ENCODE measurements at regions not wholly inside any gene's neighbourhood (a gene's known extent, or its start where the extent isn't known, plus 50 kb on each side); places are given as distances from the start of the nearest gene placed in this dataset.

DNA sequence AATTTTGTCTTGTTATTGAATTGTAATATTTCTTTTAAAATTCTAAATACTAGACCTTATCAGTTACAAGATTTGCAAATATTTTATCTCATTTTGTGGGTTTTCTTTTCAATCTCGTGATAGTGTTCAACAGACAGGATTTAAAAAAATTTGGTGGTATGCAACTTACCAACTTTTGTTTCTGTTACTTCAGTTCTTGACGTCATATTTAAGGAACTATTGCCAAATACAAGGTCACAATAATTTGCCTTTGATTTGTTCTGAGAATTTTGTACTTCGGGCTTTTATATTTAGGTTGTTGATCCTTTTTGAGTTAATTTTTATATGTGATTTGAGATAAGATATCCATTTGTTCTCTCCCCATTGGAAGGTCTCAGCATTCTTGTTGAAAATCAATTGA is 876.6 kb downstream of the DCDC2C start:
- intact Hi-C loops (cut with DNase I, micrococcal nuclease), result no loop called here
- TF ChIP-seq, protein P1, sequence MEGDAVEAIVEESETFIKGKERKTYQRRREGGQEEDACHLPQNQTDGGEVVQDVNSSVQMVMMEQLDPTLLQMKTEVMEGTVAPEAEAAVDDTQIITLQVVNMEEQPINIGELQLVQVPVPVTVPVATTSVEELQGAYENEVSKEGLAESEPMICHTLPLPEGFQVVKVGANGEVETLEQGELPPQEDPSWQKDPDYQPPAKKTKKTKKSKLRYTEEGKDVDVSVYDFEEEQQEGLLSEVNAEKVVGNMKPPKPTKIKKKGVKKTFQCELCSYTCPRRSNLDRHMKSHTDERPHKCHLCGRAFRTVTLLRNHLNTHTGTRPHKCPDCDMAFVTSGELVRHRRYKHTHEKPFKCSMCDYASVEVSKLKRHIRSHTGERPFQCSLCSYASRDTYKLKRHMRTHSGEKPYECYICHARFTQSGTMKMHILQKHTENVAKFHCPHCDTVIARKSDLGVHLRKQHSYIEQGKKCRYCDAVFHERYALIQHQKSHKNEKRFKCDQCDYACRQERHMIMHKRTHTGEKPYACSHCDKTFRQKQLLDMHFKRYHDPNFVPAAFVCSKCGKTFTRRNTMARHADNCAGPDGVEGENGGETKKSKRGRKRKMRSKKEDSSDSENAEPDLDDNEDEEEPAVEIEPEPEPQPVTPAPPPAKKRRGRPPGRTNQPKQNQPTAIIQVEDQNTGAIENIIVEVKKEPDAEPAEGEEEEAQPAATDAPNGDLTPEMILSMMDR (IDR thresholded peaks at IDR 0.05), result no peak
- Histone ChIP-seq H3K4me3 (no peak overlapping the region), H3K4me1 (ENCODE audit: low read depth) (no peaks in the 10 kb centered on the region), H3K36me3 (ENCODE audit: low read depth) (no peaks in the 10 kb centered on the region), H3K9me3 (peaks cover 64% of the 10 kb centered on the region)
- DNase-seq (no peak), ATAC-seq (no peak)

DNA sequence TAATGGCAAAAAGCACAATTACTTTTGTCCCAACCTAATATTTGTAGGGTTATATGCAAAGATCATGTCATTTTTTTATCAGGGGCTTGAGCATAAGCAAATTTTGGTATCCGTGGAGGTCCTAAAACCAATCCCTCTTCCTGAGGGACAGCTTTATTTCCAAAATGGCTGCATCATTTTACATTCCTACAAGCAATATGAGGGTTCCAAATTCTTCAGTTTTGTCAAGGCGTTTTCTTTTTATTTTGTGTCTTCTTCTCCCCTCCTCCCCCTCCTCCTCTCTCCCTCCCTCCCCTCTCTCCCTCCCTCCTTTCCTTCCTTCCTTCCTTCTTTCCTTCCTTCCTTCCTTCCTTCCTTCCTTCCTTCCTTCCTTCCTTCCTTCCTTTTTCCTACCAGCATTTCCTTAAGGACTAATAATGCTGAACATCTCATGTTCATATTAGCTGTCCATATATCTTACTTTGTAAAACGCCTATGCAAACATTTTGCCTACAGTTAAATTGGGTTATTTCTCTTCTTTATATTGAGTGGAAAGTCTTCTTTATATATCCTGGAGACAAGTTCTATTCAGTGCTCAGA is 881.8 kb downstream of the DCDC2C start:
- intact Hi-C loops (cut with DNase I, micrococcal nuclease), result no loop called here
- no peak for DNase-seq
- Histone ChIP-seq H3K4me1 (ENCODE audit: low read depth) (no peaks in the 10 kb centered on the region), H3K4me3 (no peak overlapping the region), H3K36me3 (ENCODE audit: low read depth) (no peaks in the 10 kb centered on the region), H3K9me3 (peaks cover 47% of the 10 kb centered on the region)
- ATAC-seq, result no peak
- TF ChIP-seq, protein P1 (IDR thresholded peaks at IDR 0.05), result no peak

DNA sequence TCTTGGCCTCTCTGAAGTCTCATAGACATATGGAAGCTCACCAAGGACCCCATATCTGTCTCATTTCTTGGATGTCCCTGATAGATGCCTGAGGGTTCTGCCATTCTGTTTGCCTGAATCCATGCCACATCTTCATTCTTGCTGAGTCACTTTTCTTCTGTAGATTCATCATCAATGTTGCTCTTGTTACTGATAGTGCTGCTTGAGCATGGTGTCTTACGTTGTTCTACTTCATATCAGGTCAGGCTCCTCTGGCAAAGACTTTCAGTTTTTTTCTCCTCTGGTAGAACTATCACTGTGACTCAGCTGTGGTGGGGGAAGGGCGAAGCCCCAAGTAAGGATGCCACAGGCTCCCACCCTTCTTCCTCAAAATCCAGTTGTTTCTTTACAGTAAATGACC is 885.2 kb downstream of the DCDC2C start:
- Histone ChIP-seq H3K4me1 (ENCODE audit: low read depth) (no peaks in the 10 kb centered on the region), H3K9me3 (peaks cover 41% of the 10 kb centered on the region), H3K4me3 (no peak overlapping the region), H3K36me3 (ENCODE audit: low read depth) (no peaks in the 10 kb centered on the region)
- intact Hi-C loops (cut with DNase I, micrococcal nuclease), result no loop called here
- DNase-seq (no peak), ATAC-seq (no peak)
- TF ChIP-seq, protein P1 (IDR thresholded peaks at IDR 0.05), result no peak

DNA sequence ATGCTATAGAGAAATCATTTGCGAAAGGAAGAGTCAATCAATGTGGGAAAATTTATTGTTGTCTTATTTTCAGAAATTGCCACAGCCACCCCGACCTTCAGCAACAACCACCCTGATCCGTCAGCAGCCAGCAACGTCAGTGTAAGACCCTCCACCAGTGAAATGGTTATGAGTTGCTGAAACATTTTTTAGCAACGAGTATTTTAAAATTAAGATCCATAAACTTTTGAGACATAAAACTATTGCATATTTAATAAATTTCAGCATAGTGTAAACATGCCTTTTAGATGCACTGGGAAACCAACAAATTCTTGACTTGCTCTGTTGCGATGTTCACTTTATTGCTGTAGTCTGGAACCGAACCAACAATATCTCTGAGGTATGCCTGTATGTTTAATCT is 887.9 kb downstream of the DCDC2C start:
- Histone ChIP-seq H3K4me3 (no peak overlapping the region), H3K9me3 (peaks cover 57% of the 10 kb centered on the region), H3K4me1 (ENCODE audit: low read depth) (no peaks in the 10 kb centered on the region), H3K36me3 (ENCODE audit: low read depth) (no peaks in the 10 kb centered on the region)
- intact Hi-C loops (cut with DNase I, micrococcal nuclease), result no loop called here
- TF ChIP-seq, protein P1 (IDR thresholded peaks at IDR 0.05), result no peak
- DNase-seq (no peak), ATAC-seq (no peak)

DNA sequence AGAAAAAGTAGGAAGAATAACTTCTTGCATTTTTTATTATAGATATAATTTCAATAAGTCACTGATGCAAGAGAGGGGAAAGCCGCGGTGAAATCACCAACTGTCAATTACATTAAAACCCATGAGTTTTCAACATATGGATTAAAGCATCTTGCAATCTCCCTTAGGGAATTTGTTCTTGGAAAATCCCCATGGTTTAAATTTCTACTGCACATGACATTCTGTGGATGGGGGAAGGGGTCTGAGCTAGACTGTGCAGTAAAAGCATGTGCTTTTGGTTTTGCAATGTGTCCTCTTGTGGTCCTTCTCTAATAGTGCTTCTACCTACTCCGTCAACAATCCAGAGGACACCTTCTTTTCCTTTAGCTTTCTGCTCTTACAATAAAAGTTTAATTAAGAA is 894.0 kb downstream of the DCDC2C start:
- no peaks in the 10 kb centered on the region for H3K36me3 ChIP-seq (ENCODE audit: low read depth)
- ATAC-seq (no peak), DNase-seq (no peak)
- H3K4me3 ChIP-seq, result no peak overlapping the region
- H3K9me3 ChIP-seq, result peaks cover 49% of the 10 kb centered on the region
- no peaks in the 10 kb centered on the region for H3K4me1 ChIP-seq (ENCODE audit: low read depth)
- TF ChIP-seq, protein P1 (IDR thresholded peaks at IDR 0.05), result no peak
- intact Hi-C loops (cut with DNase I, micrococcal nuclease), result no loop called here

DNA sequence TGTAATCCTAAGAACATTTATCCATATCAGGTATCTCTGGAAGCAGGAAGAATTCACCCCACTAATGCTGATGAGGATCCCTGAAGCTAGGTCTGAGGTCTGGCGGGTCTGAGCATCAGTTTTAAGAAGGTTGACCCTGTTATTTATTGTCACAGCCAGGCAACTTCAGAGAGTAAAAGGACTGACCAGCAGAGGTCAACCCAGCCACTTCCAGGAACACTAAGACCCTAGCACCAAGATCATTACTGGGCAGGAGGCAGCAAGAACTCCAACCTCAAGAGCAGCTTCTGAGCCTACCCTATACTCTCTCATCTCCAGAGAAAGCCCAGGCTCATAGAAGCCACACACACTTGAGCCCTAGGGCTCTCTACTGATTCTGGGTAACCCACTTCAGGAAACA is 901.4 kb downstream of the DCDC2C start:
- Histone ChIP-seq H3K4me1 (ENCODE audit: low read depth) (no peaks in the 10 kb centered on the region), H3K36me3 (ENCODE audit: low read depth) (no peaks in the 10 kb centered on the region), H3K4me3 (no peak overlapping the region), H3K9me3 (peaks cover 24% of the 10 kb centered on the region)
- ATAC-seq (no peak), DNase-seq (no peak)
- intact Hi-C loops (cut with DNase I, micrococcal nuclease), result no loop called here
- TF ChIP-seq, protein P1 (IDR thresholded peaks at IDR 0.05), result no peak
